ENCODE measurements at regions not wholly inside any gene's neighbourhood (a gene's known extent, or its start where the extent isn't known, plus 50 kb on each side); places are given as distances from the start of the nearest gene placed in this dataset.

- no peak for DNase-seq (ENCODE audit: extremely low spot score in 2 of 2)
- no peak for TF ChIP-seq CTCF (IDR thresholded peaks at IDR 0.05)
- TF ChIP-seq POLR2A (IDR thresholded peaks at IDR 0.05) = no peak
- TF ChIP-seq POLR2AphosphoS5 (IDR thresholded peaks at IDR 0.05; ENCODE audit: insufficient read depth in 1 of 2, low read depth in 1 of 2) = no peak
- Histone ChIP-seq H3K27ac (no peak overlapping the region), H3K9me3 (no peaks in the 10 kb centered on the region), H3K27me3 (no peaks in the 10 kb centered on the region), H3K4me3 (no peak overlapping the region), H3K4me1 (no peaks in the 10 kb centered on the region), H3K36me3 (no peaks in the 10 kb centered on the region)
- intact Hi-C loops (cut with DNase I) = no loop called here
Observed at GRCh38 chrX:74180716-74181115, 123.3 kb upstream of the ZCCHC13 start.

- Histone ChIP-seq H3K4me3 (no peak overlapping the region), H3K36me3 (no peaks in the 10 kb centered on the region), H3K4me1 (no peaks in the 10 kb centered on the region), H3K27me3 (no peaks in the 10 kb centered on the region), H3K9me3 (no peaks in the 10 kb centered on the region), H3K27ac (no peak overlapping the region)
- intact Hi-C loops (cut with DNase I) = no loop called here
- DNase-seq (ENCODE audit: extremely low spot score in 2 of 2) = no peak
- TF ChIP-seq CTCF (IDR thresholded peaks at IDR 0.05) (no peak), POLR2A (IDR thresholded peaks at IDR 0.05) (no peak), POLR2AphosphoS5 (IDR thresholded peaks at IDR 0.05; ENCODE audit: insufficient read depth in 1 of 2, low read depth in 1 of 2) (no peak)
Observed at GRCh38 chrX:74179990-74180389, 124.0 kb upstream of the ZCCHC13 start.

- no peak for DNase-seq (ENCODE audit: extremely low spot score in 2 of 2)
- Histone ChIP-seq H3K9me3 (no peaks in the 10 kb centered on the region), H3K27ac (no peak overlapping the region), H3K4me3 (no peak overlapping the region), H3K4me1 (no peaks in the 10 kb centered on the region), H3K27me3 (no peaks in the 10 kb centered on the region), H3K36me3 (no peaks in the 10 kb centered on the region)
- TF ChIP-seq CTCF (IDR thresholded peaks at IDR 0.05) = no peak
- TF ChIP-seq POLR2AphosphoS5 (IDR thresholded peaks at IDR 0.05; ENCODE audit: insufficient read depth in 1 of 2, low read depth in 1 of 2) = no peak
- no peak for TF ChIP-seq POLR2A (IDR thresholded peaks at IDR 0.05)
- intact Hi-C loops (cut with DNase I) = no loop called here
Observed at GRCh38 chrX:74179499-74179898, 124.5 kb upstream of the ZCCHC13 start.

GRCh38 chrX:74179071-74179470 lies 124.9 kb upstream of the ZCCHC13 start:
- no peaks in the 10 kb centered on the region for H3K4me1 ChIP-seq
- H3K4me3 ChIP-seq = no peak overlapping the region
- H3K27me3 ChIP-seq = no peaks in the 10 kb centered on the region
- H3K36me3 ChIP-seq = no peaks in the 10 kb centered on the region
- TF ChIP-seq CTCF (IDR thresholded peaks at IDR 0.05) = no peak
- no peak for TF ChIP-seq POLR2A (IDR thresholded peaks at IDR 0.05)
- no peak for TF ChIP-seq POLR2AphosphoS5 (IDR thresholded peaks at IDR 0.05; ENCODE audit: insufficient read depth in 1 of 2, low read depth in 1 of 2)
- DNase-seq (ENCODE audit: extremely low spot score in 2 of 2) = no peak
- H3K9me3 ChIP-seq = no peaks in the 10 kb centered on the region
- intact Hi-C loops (cut with DNase I) = no loop called here
- peak overlapping the region; percentile 13 for H3K27ac ChIP-seq

- DNase-seq (ENCODE audit: extremely low spot score in 2 of 2) = no peak
- Histone ChIP-seq H3K9me3 (no peaks in the 10 kb centered on the region), H3K36me3 (no peaks in the 10 kb centered on the region), H3K27ac (peak overlapping the region; percentile 13), H3K4me3 (peak overlapping the region in 1 of 2 donors; percentile 6), H3K4me1 (no peaks in the 10 kb centered on the region), H3K27me3 (no peaks in the 10 kb centered on the region)
- no peak for TF ChIP-seq POLR2AphosphoS5 (IDR thresholded peaks at IDR 0.05; ENCODE audit: insufficient read depth in 1 of 2, low read depth in 1 of 2)
- TF ChIP-seq CTCF (IDR thresholded peaks at IDR 0.05) = no peak
- TF ChIP-seq POLR2A (IDR thresholded peaks at IDR 0.05) = no peak
- intact Hi-C loops (cut with DNase I) = no loop called here
Observed at GRCh38 chrX:74178536-74178935, 125.4 kb upstream of the ZCCHC13 start.
